RWPE2 (cell line): ENCODE measurements at regions not wholly inside any gene's neighbourhood (a gene's known extent, or its start where the extent isn't known, plus 50 kb on each side); places are given as distances from the start of the nearest gene placed in this dataset.
A peak's percentile ranks its signal among the peaks of the same experiment; 100 is the strongest.

ENCODE experiments used
- ATAC-seq: fragments of 200-7000 bp; cut with Tn5 transposase; 3 replicates; pipeline ENCODE4 v1.9.1; 2021; ENCODE audit warnings: low read depth
- DNase-seq: peaks from one replicate; pipeline ENCODE4 v3.0.0-alpha.2; 2020; ENCODE audit warnings: low spot score
- H3K27ac ChIP-seq: fragments of 450-650 bp; 2 replicates; pipeline ENCODE4 v1.5.1; 2017; ENCODE audit warnings: mild to moderate bottlenecking; ENCODE audit not compliant: poor library complexity, severe bottlenecking
- H3K27me3 ChIP-seq: fragments of 250-450 bp; sonication (Bioruptor Pico); 2 replicates; pipeline ENCODE4 v1.5.1; 2021; ENCODE audit warnings: mild to moderate bottlenecking, moderate library complexity; ENCODE audit not compliant: insufficient read depth, poor library complexity, severe bottlenecking
- H3K36me3 ChIP-seq: fragments of 250-450 bp; sonication (Bioruptor Pico); 2 replicates; pipeline ENCODE4 v1.5.1; 2020; ENCODE audit warnings: low read depth, mild to moderate bottlenecking, moderate library complexity
- H3K4me1 ChIP-seq: fragments of 250-450 bp; sonication (Bioruptor Pico); 2 replicates; pipeline ENCODE4 v1.5.1; 2021; ENCODE audit warnings: mild to moderate bottlenecking, moderate library complexity; ENCODE audit not compliant: insufficient read depth, poor library complexity, severe bottlenecking
- H3K4me3 ChIP-seq: fragments of 250-450 bp; sonication (Bioruptor Pico); 2 replicates; pipeline ENCODE4 v1.5.1; 2021; ENCODE audit warnings: mild to moderate bottlenecking, moderate library complexity; ENCODE audit not compliant: severe bottlenecking
- H3K9me3 ChIP-seq: fragments of 250-450 bp; sonication (Bioruptor Pico); 2 replicates; pipeline ENCODE4 v1.5.1; 2021; ENCODE audit warnings: mild to moderate bottlenecking, moderate library complexity; ENCODE audit not compliant: severe bottlenecking
- CTCF ChIP-seq: fragments of 450-650 bp; IDR thresholded peaks from one replicate; pipeline ENCODE4 v1.5.1; 2017; ENCODE audit warnings: mild to moderate bottlenecking, moderate library complexity; ENCODE audit not compliant: poor library complexity, severe bottlenecking

- ATAC-seq (no peak), DNase-seq (no peak)
- Histone ChIP-seq H3K27ac (no peak overlapping the region), H3K36me3 (no peaks in the 10 kb centered on the region), H3K4me3 (no peak overlapping the region), H3K9me3 (no peaks in the 10 kb centered on the region), H3K4me1 (no peaks in the 10 kb centered on the region), H3K27me3 (peaks cover 3% of the 10 kb centered on the region)
- TF ChIP-seq CTCF, result no peak
Measured at GRCh38 chr12:78331181-78331580, 500.5 kb downstream of the NAV3 start.

- H3K4me1 ChIP-seq, result no peaks in the 10 kb centered on the region
- no peak overlapping the region for H3K27ac ChIP-seq
- H3K9me3 ChIP-seq, result no peaks in the 10 kb centered on the region
- H3K4me3 ChIP-seq, result no peak overlapping the region
- peaks cover 3% of the 10 kb centered on the region for H3K27me3 ChIP-seq
- no peak for DNase-seq
- no peak for TF ChIP-seq CTCF
- no peaks in the 10 kb centered on the region for H3K36me3 ChIP-seq
- no peak for ATAC-seq
Measured at GRCh38 chr12:78331753-78332152, 501.1 kb downstream of the NAV3 start.

- Histone ChIP-seq H3K4me3 (no peak overlapping the region), H3K4me1 (no peaks in the 10 kb centered on the region), H3K27ac (no peak overlapping the region), H3K36me3 (no peaks in the 10 kb centered on the region), H3K27me3 (peaks cover 3% of the 10 kb centered on the region), H3K9me3 (no peaks in the 10 kb centered on the region)
- TF ChIP-seq CTCF, result no peak
- DNase-seq (no peak), ATAC-seq (no peak)
Measured at GRCh38 chr12:78338054-78338785, 507.5 kb downstream of the NAV3 start.

GRCh38 chr12:78340406-78340805, 509.7 kb downstream of the NAV3 start:
- Histone ChIP-seq H3K4me1 (no peaks in the 10 kb centered on the region), H3K27me3 (no peaks in the 10 kb centered on the region), H3K9me3 (no peaks in the 10 kb centered on the region), H3K4me3 (no peak overlapping the region), H3K27ac (no peak overlapping the region), H3K36me3 (no peaks in the 10 kb centered on the region)
- DNase-seq (no peak), ATAC-seq (no peak)
- TF ChIP-seq CTCF, result no peak

GRCh38 chr12:78343657-78344056, 513.0 kb downstream of the NAV3 start:
- no peak overlapping the region for H3K27ac ChIP-seq
- H3K27me3 ChIP-seq, result no peaks in the 10 kb centered on the region
- H3K4me3 ChIP-seq, result no peak overlapping the region
- no peaks in the 10 kb centered on the region for H3K9me3 ChIP-seq
- DNase-seq (no peak), ATAC-seq (peak; percentile 63; the same call in 2 of the 3 replicates)
- H3K4me1 ChIP-seq, result no peaks in the 10 kb centered on the region
- no peaks in the 10 kb centered on the region for H3K36me3 ChIP-seq
- no peak for TF ChIP-seq CTCF
